HG03558 (cell line): ENCODE measurements at regions not wholly inside any gene's neighbourhood (a gene's known extent, or its start where the extent isn't known, plus 50 kb on each side); places are given as distances from the start of the nearest gene placed in this dataset.

Experiments used
- ATAC-seq: cut with Tn5 transposase; IDR thresholded peaks from one replicate; pipeline ENCODE4 v1.9.1; 2021; ENCODE audit warnings: moderate number of reproducible peaks; ENCODE audit not compliant: unreplicated experiment; ENCODE audit errors: extremely low read depth

DNA sequence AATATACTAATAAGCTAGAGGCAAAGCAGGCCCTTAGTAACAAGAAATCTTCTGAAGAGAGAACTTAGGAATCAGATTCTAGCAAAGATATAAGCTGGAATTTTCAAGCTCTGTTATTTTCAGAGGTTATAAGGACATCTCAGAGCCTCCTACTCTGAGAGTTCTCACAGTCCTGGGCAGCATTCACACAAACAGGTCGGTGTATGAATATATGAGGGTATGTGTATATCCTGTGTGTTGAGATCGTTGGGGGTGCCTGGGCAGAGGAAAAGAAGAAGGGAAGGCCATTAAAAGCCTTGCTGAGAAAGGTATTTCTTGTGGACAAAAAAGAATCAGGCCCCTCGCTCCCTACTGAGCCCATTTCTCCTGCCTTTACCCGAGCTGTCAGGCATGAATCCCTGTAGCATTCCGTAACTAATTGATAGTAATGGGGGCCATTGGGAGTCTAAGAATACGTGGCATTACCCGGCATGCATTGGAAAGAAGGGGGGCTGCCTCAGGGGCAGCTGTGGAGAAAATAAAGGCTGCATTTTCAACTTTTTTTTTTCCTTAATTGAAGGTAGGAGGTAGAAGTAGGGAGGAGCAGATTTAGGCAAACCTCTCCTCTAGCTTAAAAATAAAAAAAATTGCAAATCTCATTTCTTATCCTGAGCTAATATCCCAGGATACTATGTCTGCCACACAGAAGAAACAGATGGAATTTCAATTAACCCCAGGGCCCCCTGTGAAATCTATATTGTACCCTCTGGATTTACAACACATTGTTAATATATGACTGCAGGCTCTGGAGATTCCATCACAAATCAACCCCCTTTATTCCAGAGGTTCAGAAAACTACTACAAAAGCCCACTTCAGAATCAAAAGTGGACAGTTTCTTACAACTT is 103.8 kb downstream of the GTPBP8 start:
- ATAC-seq: no peak

DNA sequence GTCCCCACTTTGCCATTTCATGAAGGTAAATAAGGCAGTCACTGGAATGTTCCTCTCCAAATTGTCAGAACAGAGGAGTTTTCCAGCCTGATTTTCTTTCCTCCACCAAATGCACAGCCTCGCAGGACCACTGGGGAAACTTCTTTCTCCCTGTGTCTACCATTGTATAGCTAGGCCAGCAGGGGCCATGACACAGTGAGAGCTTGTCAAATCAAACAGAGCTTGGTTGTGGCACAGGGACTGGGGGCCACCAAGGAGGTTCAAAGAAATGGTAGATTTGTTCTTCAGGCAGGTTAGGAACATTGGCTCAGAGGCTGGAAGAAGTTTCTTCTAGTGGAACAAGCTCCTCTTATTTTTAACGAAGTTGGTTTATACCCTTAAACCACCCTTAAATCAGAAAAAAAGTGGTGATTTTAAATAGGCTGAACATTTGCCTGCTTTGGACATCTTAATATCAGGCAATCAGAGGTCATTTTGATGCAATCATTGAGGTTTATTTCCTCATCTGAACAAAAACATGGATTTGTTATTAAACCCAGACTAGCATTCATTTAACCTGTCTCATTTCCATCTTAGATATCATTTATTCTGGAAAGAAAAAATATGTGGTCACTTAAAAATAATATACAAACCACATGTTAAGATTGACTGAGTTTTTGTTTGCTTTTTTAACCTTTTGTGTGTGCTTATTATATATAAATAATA is 105.6 kb downstream of the GTPBP8 start:
- no peak for ATAC-seq

DNA sequence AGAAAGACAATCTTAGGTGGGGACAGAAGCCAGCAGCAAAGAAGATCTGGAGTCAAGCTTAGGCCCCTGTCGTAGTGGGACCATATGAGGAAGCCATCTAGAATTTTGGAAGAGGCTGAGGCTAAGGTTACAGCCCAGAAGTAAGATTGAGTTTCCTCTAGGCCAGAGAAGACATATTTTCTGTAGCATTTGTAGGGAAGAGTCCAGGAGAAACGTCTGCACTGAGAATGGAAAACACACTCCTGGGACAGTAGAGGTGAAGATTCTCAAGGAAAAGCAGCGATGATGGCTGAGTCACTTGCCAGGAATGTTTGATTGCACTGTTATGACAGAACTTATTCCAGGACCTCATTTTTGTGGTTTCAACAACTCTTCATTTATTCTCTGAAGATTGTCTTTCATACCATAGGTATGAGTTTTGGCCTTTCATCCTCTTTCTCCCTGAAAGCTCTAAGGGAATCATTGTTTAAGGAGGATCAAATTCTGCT is 107.2 kb downstream of the GTPBP8 start:
- ATAC-seq: no peak

GRCh38 chr3:113100063-113100462 is 109.3 kb downstream of the GTPBP8 start:
- ATAC-seq: no peak

GRCh38 chr3:113103588-113103987 is 107.8 kb upstream of the BOC start:
- ATAC-seq: no peak

- ATAC-seq: no peak
Observed at GRCh38 chr3:113104357-113105092, 106.8 kb upstream of the BOC start.

DNA sequence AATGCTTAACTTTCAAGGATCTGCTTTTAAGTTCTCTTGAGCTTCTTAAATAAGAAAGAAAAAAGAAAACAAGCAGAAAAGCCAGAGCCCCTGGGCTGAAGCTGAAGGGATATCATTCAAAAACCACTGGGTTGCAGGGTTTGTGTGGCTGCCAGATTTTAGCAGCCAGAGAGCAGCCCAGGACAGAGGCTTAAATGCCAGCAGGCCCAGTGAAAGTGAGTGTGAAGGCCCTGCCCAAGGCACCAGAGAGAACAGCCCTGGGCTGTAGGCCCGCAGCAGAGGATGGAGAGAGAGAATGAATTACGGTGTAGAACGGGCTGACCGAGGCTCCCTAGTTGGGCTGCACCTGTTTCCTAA is 106.3 kb upstream of the BOC start:
- no peak for ATAC-seq

DNA sequence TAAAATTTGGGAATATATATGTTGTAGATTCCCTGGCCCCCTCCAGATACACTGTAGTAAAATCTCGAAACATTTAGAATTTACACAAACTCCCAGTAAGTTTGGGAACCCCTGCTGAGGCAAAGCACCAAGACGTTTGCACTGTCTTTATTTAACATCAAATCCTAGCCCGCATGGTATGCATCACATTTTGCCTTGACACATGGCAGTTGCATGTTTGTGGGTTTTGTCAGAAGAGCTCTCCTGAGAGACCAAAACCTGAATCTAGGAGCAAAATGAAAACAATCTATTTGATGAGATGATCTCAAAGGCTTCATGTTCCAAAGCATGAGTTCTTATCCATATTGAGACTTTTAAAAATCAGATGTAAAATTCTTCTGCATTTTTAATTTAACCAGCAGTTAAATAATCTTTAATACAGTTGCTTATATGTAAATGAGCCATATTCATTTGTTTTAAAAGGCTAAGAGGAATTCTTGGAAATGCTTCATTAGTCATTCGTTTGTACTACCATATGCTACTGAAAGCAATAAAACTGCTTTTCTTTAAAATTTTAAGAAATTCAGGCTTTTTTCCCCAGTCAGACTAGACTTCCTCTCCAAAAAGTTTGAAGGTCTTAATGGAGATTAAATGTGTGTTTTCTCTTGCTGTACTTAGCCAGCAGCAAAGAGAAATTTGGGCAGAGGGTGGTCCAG is 105.2 kb upstream of the BOC start:
- ATAC-seq: no peak

- ATAC-seq: no peak
Observed at GRCh38 chr3:113110267-113110666, 101.1 kb upstream of the BOC start.

DNA sequence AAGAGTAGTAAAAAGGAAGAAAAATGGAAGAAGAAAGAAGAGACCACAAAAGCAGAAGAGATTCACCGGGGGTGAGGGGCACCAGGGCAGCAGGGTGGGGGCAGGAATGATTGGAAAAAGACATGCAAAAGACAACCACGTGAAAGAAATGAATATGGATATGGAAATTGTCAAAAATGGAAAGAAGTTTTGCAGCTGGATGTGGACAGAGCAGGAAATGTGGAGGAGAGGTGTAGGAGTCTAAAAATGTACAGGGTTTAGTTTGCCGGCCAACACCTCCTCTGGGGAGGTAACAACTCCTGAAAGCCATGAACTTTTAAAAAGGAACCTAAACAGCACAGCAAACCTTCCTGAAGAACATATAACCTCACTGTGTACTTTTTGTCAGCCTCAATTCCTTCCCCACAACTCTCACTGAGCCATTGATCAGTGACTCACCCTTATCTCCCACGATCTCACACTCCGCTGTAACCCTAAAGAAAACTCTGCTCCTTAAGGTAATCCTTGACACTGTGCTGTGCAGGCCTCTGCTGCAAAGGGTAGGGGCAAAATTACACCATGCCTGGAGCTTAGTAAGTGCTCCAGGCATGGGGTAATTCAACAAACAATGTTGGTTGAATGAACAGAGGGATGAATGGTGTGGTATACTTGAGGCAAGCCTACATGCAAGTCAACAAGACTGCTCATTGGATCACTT is 100.2 kb upstream of the BOC start:
- no peak for ATAC-seq

GRCh38 chr3:113113361-113113760 is 98.0 kb upstream of the BOC start:
- no peak for ATAC-seq

DNA sequence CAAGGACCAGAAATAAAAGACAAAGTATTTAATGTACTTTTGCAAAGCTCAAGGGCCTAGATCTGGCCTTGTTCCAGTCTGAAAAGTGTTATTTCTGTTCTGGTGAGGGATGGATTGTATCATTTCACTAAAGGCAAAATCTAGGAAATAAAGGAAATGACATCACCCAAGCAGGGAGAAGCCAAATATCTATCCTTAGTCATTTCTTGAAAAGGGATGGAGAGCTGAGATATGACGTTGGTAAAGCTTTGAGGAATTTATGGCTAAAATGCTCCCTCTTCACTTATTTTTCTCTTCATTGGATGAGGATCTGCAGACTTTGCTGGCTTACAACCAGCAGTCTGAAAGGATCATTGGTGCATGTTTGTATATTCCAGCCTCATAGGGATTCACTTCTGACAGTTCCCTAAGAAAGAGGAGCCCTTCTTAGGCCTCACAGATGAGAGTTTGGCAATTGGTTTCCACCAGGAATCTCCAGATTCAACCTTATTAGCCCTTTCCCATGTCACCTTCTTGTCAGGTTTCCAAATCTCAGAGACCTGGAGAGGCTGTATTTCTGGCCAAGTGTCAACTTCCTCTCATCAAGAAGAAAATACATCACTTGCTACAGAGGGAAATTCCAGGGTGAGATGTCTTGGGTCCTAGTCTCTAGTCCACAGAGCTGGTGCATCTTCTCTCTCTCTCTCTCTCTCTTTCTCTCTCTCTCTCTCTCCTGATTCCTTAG is 93.7 kb upstream of the BOC start:
- no peak for ATAC-seq

DNA sequence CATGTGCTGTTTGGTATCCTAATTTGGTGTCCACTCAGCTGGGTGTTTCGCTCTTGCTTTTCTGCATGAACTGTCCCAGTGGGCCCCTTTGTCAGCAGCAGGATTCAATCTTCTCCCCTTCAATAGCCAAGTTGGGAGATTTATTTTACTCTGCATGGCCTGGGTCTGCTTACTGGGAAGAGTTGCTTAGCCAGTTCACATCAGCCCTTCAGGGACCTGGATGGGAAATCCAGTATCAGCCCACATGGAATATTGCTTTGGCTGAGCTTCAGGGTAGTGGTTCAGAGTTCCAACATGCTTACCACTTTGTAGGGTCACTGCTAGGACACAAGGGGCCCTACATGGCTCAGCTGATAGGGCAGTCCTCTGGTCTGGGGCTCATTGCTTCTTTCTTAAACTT is 93.0 kb upstream of the BOC start:
- no peak for ATAC-seq

DNA sequence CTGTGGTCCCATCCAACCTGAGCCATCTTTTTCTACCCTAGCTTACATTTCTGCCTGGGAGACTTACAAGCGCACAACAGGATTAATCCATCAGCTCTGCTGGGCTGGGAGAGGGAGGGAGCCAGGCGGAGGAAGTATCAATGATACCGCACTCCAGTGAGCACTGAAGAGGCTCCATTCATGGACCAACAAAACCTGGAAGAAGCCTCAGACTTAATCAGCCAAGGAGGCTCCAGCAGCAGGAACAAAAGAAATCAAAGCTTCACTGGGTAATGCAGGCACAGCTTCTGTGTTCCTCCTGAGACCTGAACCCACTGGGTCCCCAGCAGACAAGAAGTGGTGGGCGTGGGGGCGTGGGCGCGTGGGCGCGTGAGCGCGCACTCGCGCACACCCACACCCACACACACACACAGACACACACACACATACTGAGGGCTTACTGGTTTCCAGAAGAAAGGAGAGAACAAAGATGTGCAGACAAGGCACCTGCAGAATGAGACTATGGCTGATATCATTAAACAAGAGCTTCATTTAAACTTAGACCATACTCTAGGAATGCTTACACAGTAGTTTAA is 87.0 kb upstream of the BOC start:
- no peak for ATAC-seq

GRCh38 chr3:113125951-113126350 is 85.4 kb upstream of the BOC start:
- no peak for ATAC-seq

- no peak for ATAC-seq
Observed at GRCh38 chr3:113128386-113129015, 82.9 kb upstream of the BOC start.

- no peak for ATAC-seq
Observed at GRCh38 chr3:113129168-113129567, 82.2 kb upstream of the BOC start.

DNA sequence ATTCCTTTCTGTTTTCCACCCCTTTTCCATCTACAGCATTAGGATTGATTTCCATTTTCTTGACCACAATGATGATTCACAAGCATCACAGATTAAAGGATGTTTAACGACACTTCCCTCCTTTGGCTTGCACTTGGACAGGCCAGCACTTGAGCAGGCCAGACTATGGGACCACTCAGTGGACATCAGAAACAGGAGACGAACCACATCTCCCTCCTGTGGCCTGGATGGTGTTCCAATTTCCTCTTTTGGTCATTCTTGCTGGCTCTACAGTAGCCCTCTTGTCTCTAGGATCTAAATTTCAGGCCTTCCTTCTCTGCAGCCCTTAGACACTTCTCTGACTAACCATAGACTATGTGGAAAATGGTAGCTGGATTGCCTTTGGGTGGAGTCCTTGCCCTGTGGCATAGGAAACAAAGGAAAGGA is 78.8 kb upstream of the BOC start:
- no peak for ATAC-seq
